GM23338 (cell line): ENCODE measurements at regions not wholly inside any gene's neighbourhood (a gene's known extent, or its start where the extent isn't known, plus 50 kb on each side); places are given as distances from the start of the nearest gene placed in this dataset.

Experiments
- ATAC-seq: fragments of 200-7000 bp; cut with Tn5 transposase; 3 replicates; pipeline ENCODE4 v1.9.1; 2020
- DNase-seq: peaks from one replicate; pipeline ENCODE4 v3.0.0-alpha.2; 2015; ENCODE audit warnings: low spot score
- H2AFZ ChIP-seq: fragments of 200-600 bp; sonication (generic); 2 replicates; pipeline ENCODE4 v1.8.0; 2016; ENCODE audit warnings: antibody characterized with exemption, mild to moderate bottlenecking, moderate library complexity
- H3F3A ChIP-seq: fragments of 200-600 bp; sonication (generic); replicated peaks from 2 replicates; pipeline ENCODE4 v1.8.0; 2017; ENCODE audit warnings: antibody characterized with exemption, mixed run types, low read depth
- H3K27ac ChIP-seq: fragments of 200-600 bp; sonication (generic); 2 replicates; pipeline ENCODE4 v1.6.1; 2016; ENCODE audit warnings: low read depth
- H3K27me3 ChIP-seq: fragments of 200-600 bp; sonication (generic); 2 replicates; pipeline ENCODE4 v1.8.0; 2016; ENCODE audit warnings: mild to moderate bottlenecking, mixed run types, moderate library complexity; ENCODE audit not compliant: insufficient read depth
- H3K36me3 ChIP-seq: fragments of 200-600 bp; sonication (generic); 2 replicates; pipeline ENCODE4 v1.8.0; 2016; ENCODE audit warnings: mild to moderate bottlenecking; ENCODE audit not compliant: insufficient read depth
- H3K4me1 ChIP-seq: fragments of 200-600 bp; sonication (generic); 2 replicates; pipeline ENCODE4 v1.8.0; 2016; ENCODE audit warnings: mild to moderate bottlenecking, moderate library complexity; ENCODE audit not compliant: insufficient read depth
- H3K4me2 ChIP-seq: fragments of 200-600 bp; sonication (generic); 2 replicates; pipeline ENCODE4 v1.7.1; 2017; ENCODE audit warnings: mixed run types
- H3K4me3 ChIP-seq: fragments of 200-600 bp; sonication (generic); 2 replicates; pipeline ENCODE4 v1.6.1; 2016; ENCODE audit warnings: mixed run types
- H3K79me2 ChIP-seq: fragments of 200-600 bp; sonication (generic); replicated peaks from 2 replicates; pipeline ENCODE4 v1.8.0; 2017; ENCODE audit warnings: mild to moderate bottlenecking; ENCODE audit not compliant: insufficient read depth
- H3K9me2 ChIP-seq: fragments of 200-600 bp; sonication (generic); 2 replicates; pipeline ENCODE4 v1.8.0; 2017; ENCODE audit not compliant: insufficient read depth
- H4K20me1 ChIP-seq: fragments of 200-600 bp; sonication (generic); replicated peaks from 2 replicates; pipeline ENCODE4 v1.8.0; 2017; ENCODE audit warnings: mild to moderate bottlenecking; ENCODE audit not compliant: insufficient read depth
- H3K27ac Mint-ChIP-seq: 2 replicates; pipeline ENCODE4 v1.8.0; 2020; ENCODE audit warnings: inconsistent platforms, mild to moderate bottlenecking, moderate library complexity, mixed read lengths
- H3K27me3 Mint-ChIP-seq: 3 replicates; pipeline ENCODE4 v1.8.0; 2022; ENCODE audit warnings: low read depth, mild to moderate bottlenecking, moderate library complexity, mixed read lengths, inconsistent platforms; ENCODE audit not compliant: insufficient read depth, poor library complexity
- H3K36me3 Mint-ChIP-seq: 3 replicates; pipeline ENCODE4 v1.8.0; 2021; ENCODE audit warnings: low read depth, mild to moderate bottlenecking, inconsistent platforms, moderate library complexity, mixed read lengths
- H3K4me1 Mint-ChIP-seq: 3 replicates; pipeline ENCODE4 v1.8.0; 2020; ENCODE audit warnings: mild to moderate bottlenecking, inconsistent platforms, mixed read lengths
- H3K4me3 Mint-ChIP-seq: 3 replicates; pipeline ENCODE4 v1.8.0; 2021; ENCODE audit warnings: moderate library complexity, mild to moderate bottlenecking, inconsistent platforms, mixed read lengths
- H3K9me3 Mint-ChIP-seq: 3 replicates; pipeline ENCODE4 v1.8.0; 2020; ENCODE audit warnings: moderate library complexity, mild to moderate bottlenecking, inconsistent platforms, mixed read lengths
- CREB1 ChIP-seq: fragments of 250-450 bp; sonication (Bioruptor Pico); IDR thresholded peaks from 2 replicates; pipeline ENCODE4 v1.5.0; 2020; ENCODE audit warnings: low read depth, mild to moderate bottlenecking, moderate library complexity
- CTCF ChIP-seq, 2 experiments: fragments of 200-600 bp in 1 of 2; sonication (generic) in 1 of 2; conservative IDR thresholded peaks; 2 replicates each; pipeline versions ENCODE4 v1.5.1 to v1.6.1; 2016 to 2017; ENCODE audit warnings: antibody characterized with exemption in 2 of 2, low read depth in 2 of 2, mild to moderate bottlenecking in 2 of 2, moderate library complexity in 1 of 2
- ETS1 ChIP-seq: IDR thresholded peaks from 2 replicates; pipeline ENCODE4 v1.6.1; 2016; ENCODE audit warnings: antibody characterized with exemption
- EZH2 ChIP-seq: fragments of 200-600 bp; sonication (generic); IDR thresholded peaks from one replicate; pipeline ENCODE4 v1.8.0; 2017; ENCODE audit warnings: antibody characterized with exemption, mild to moderate bottlenecking, low read depth; ENCODE audit not compliant: unreplicated experiment
- EZH2phosphoT487 ChIP-seq: fragments of 200-600 bp; sonication (generic); IDR thresholded peaks from one replicate; pipeline ENCODE4 v1.8.1; 2018; ENCODE audit warnings: antibody characterized with exemption; ENCODE audit not compliant: unreplicated experiment
- JUNB ChIP-seq: IDR thresholded peaks from one replicate; pipeline ENCODE4 v1.6.1; 2016; ENCODE audit warnings: antibody characterized with exemption; ENCODE audit not compliant: unreplicated experiment
- NANOG ChIP-seq: IDR thresholded peaks from 2 replicates; pipeline ENCODE4 v1.6.1; 2016; ENCODE audit warnings: antibody characterized with exemption, borderline replicate concordance
- POLR2AphosphoS5 ChIP-seq: IDR thresholded peaks from 2 replicates; pipeline ENCODE4 v1.6.1; 2016; ENCODE audit warnings: antibody characterized with exemption, low read depth
- REST ChIP-seq: IDR thresholded peaks from one replicate; pipeline ENCODE4 v1.6.1; 2018; ENCODE audit warnings: antibody characterized with exemption; ENCODE audit not compliant: unreplicated experiment
- STAT1 ChIP-seq: IDR thresholded peaks from one replicate; pipeline ENCODE4 v1.6.1; 2016; ENCODE audit warnings: antibody characterized with exemption; ENCODE audit not compliant: unreplicated experiment
- ZNF114 ChIP-seq: fragments of 250-450 bp; sonication (Bioruptor Pico); IDR thresholded peaks from 2 replicates; pipeline ENCODE4 v1.5.0; 2020; ENCODE audit warnings: mild to moderate bottlenecking, moderate library complexity
- ZNF331 ChIP-seq: fragments of 250-450 bp; sonication (Bioruptor Pico); IDR thresholded peaks from 2 replicates; pipeline ENCODE4 v1.5.0; 2020; ENCODE audit warnings: low read depth, mild to moderate bottlenecking, moderate library complexity
- ZNF462 ChIP-seq: fragments of 250-450 bp; sonication (Bioruptor Pico); IDR thresholded peaks from 2 replicates; pipeline ENCODE4 v1.5.0; 2020; ENCODE audit warnings: mild to moderate bottlenecking, moderate library complexity

- H3K27me3 Mint-ChIP-seq = no peaks in the 10 kb centered on the region
- H3K4me1 Mint-ChIP-seq = no peaks in the 10 kb centered on the region; the same call in 2 of the 3 replicates
- Histone ChIP-seq H3K36me3 (no peaks in the 10 kb centered on the region; the same call in 1 of the 2 replicates), H3K27ac (no peak overlapping the region), H4K20me1 (no peaks in the 10 kb centered on the region), H3K27me3 (no peaks in the 10 kb centered on the region), H3K4me1 (peaks cover 3% of the 10 kb centered on the region; the same call in 1 of the 2 replicates), H3K4me2 (no peak overlapping the region), H3K9me2 (peaks cover 8% of the 10 kb centered on the region; the same call in 1 of the 2 replicates), H3F3A (no peaks in the 10 kb centered on the region), H2AFZ (no peak overlapping the region), H3K4me3 (no peak overlapping the region), H3K79me2 (peaks cover 32% of the 10 kb centered on the region; the same call in 1 of the 2 replicates)
- peaks cover 4% of the 10 kb centered on the region; the same call in 2 of the 3 replicates for H3K9me3 Mint-ChIP-seq
- DNase-seq = no peak
- H3K4me3 Mint-ChIP-seq = no peak overlapping the region
- ATAC-seq = no peak
- H3K36me3 Mint-ChIP-seq = peaks cover 6% of the 10 kb centered on the region
- TF ChIP-seq POLR2AphosphoS5 = no peak
- no peak for TF ChIP-seq REST
- TF ChIP-seq ETS1 = no peak
- TF ChIP-seq EZH2 = no peak
- TF ChIP-seq STAT1 = no peak
- no peak for TF ChIP-seq CREB1 (CRISPR knock-in tag)
- TF ChIP-seq JUNB = no peak
- TF ChIP-seq ZNF331 (CRISPR knock-in tag) = no peak
- TF ChIP-seq ZNF114 (CRISPR knock-in tag) = no peak
- no peak for TF ChIP-seq NANOG
- no peak for TF ChIP-seq ZNF462 (CRISPR knock-in tag)
- no peak for TF ChIP-seq CTCF (conservative IDR thresholded peaks at IDR 0.05; ENCODE audit: low read depth in 2 of 2)
- no peak for TF ChIP-seq EZH2phosphoT487
- H3K27ac Mint-ChIP-seq = no peak overlapping the region
Measured at GRCh38 chr18:993560-993959, 88.9 kb downstream of the ADCYAP1 start.
